ENCODE measurements at regions not wholly inside any gene's neighbourhood (a gene's known extent, or its start where the extent isn't known, plus 50 kb on each side); places are given as distances from the start of the nearest gene placed in this dataset.

DNA sequence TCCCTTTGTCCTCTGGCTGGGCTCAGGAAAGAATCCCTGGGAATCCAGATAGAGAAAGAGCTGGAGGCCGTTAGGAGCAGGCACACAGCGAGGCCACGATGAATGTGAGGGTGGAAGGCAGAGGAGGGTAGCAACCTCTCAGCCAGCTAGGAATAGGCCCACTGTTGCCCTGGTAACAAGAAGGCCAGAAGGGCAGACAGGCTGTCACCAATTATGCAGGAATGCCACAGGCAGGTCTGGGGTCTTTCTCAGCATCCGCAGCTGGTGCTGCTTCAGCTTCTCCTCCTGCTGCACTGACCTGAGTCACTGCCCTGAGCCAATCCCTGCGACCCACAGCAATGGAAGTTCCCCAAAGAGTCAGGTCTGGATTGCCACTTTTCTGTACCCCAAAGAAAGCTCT lies 62.8 kb upstream of the C3orf80 start:
- intact Hi-C loops (cut with DNase I): loop anchor here (5.0 kb wide), 2 partner anchors 250 to 325 kb away; no protein-coding TSS in a partner anchor
- no peak for DNase-seq

- intact Hi-C loops (cut with DNase I): loop anchor here (1.0 to 5.0 kb wide), 3 partner anchors 181 to 324 kb away; no protein-coding TSS in a partner anchor
- no peak for DNase-seq
These were observed 61.9 kb upstream of the C3orf80 start for GRCh38 chr3:160163229-160163878.

DNA sequence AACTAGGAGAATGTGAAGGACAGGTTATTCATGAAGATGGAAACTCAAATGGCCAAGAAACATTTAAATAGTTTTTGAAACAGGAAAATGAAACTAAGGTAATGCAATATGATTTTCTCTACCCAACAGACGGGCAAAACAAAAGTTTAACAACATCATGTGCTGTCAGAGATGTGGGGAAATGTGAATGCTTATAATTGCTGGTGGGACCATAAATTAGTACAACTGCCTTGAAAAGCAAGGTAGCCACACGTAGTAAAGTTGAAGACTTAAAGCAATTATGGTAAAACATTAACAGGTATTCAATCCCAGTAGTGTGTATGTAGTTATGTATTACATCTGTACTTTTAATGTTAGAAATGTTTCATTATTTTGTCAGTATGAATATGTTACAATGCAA lies 57.0 kb upstream of the C3orf80 start:
- DNase-seq: no peak
- intact Hi-C loops (cut with DNase I): no loop called here

GRCh38 chr3:160169139-160169976 lies 55.9 kb upstream of the C3orf80 start:
- intact Hi-C loops (cut with DNase I): no loop called here
- no peak for DNase-seq

DNA sequence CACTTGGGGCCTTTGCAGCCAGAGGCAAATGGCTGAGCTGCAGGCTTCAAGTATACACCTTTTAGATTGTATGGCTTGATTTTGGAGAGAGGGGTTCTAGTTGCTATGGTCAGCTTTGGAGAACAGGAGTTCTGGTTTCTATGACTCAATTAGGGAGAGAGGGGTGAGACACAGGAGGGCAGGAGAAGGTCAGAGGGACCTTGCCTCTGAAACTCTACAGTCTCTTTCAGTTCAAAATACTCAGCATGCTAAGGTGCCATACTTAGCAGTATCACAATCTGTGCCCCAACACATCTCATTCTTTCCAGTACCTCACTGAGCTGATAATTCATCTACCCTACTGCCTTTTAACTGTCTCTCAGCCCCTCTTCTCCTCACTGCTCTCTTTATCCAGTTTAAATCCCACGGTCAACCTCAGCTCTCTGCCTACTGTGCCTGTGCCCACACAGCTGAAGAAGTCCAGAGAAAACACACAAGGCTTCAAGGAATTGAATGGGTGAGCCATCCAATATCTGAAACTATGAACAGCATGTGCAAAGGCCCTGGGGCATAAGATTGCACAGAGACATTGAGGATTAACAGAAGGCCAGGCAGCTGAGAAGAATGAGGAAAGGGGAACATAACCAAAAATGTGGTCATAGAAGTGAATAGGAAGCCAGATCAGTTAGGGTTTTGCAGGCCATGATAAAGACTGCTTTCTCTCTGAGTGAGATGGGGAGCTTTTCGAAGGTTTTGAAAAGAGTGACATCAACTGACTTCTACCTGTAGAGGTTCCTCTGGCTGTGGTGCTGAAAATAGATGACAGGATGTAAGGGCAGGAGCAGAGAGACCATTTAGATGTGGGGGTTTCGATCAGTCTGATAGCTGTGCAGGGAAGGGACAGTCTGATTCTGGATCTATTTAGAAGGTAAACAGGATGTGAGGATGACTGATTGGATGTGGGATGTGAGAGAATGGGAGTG lies 54.5 kb upstream of the C3orf80 start:
- intact Hi-C loops (cut with DNase I): no loop called here
- no peak for DNase-seq

- no peak for DNase-seq
- intact Hi-C loops (cut with DNase I): no loop called here
These were observed 53.4 kb upstream of the C3orf80 start for GRCh38 chr3:160171813-160172212.

- no peak for DNase-seq
- intact Hi-C loops (cut with DNase I): no loop called here
These were observed 50.6 kb upstream of the C3orf80 start for GRCh38 chr3:160174621-160175020.
